Fibroblast of lung (primary cell): ENCODE measurements at regions not wholly inside any gene's neighbourhood (a gene's known extent, or its start where the extent isn't known, plus 50 kb on each side); places are given as distances from the start of the nearest gene placed in this dataset.
A peak's percentile ranks its signal among the peaks of the same experiment; 100 is the strongest.

ENCODE experiments used
- DNase-seq, 2 donors: peaks; one replicate each; pipeline versions ENCODE4 v3.0.0 to v3.0.0-alpha.2; 2010; ENCODE audit warnings: low read depth in 2 of 2
- H2AFZ ChIP-seq: 2 replicates; pipeline ENCODE4 v1.5.1; 2012; ENCODE audit warnings: low read length, control low read depth, inconsistent platforms
- H3K27ac ChIP-seq: 2 replicates; pipeline ENCODE4 v1.5.1; 2011; ENCODE audit warnings: low read length, control low read depth; ENCODE audit not compliant: insufficient read depth
- H3K27me3 ChIP-seq: 2 replicates; pipeline ENCODE4 v1.5.1; 2011; ENCODE audit warnings: mild to moderate bottlenecking, low read length; ENCODE audit not compliant: control insufficient read depth, insufficient read depth
- H3K36me3 ChIP-seq: 2 replicates; pipeline ENCODE4 v1.5.1; 2011; ENCODE audit warnings: low read length; ENCODE audit not compliant: control insufficient read depth, insufficient read depth
- H3K4me1 ChIP-seq: 2 replicates; pipeline ENCODE4 v1.5.1; 2011; ENCODE audit warnings: low read length; ENCODE audit not compliant: control insufficient read depth, insufficient read depth; ENCODE audit errors: extremely low read depth
- H3K4me2 ChIP-seq: 2 replicates; pipeline ENCODE4 v1.5.1; 2011; ENCODE audit warnings: low read length, control low read depth; ENCODE audit not compliant: insufficient read depth; ENCODE audit errors: extremely low read depth
- H3K4me3 ChIP-seq, 4 experiments: fragments of 200-600 bp in 1 of 4; sonication (generic) in 1 of 4; replicated peaks in 1 of 4; 2 replicates each; pipeline ENCODE4 v1.5.1; 2011 to 2016; ENCODE audit warnings: low read length in 4 of 4, low read depth in 3 of 4, mild to moderate bottlenecking in 3 of 4, control low read depth in 2 of 4, inconsistent platforms in 1 of 4, mixed read lengths in 1 of 4; ENCODE audit not compliant: insufficient read depth in 1 of 4; ENCODE audit errors: control extremely low read depth in 1 of 4
- H3K79me2 ChIP-seq: 2 replicates; pipeline ENCODE4 v1.5.1; 2012; ENCODE audit warnings: mild to moderate bottlenecking, low read length, inconsistent platforms; ENCODE audit not compliant: control insufficient read depth, insufficient read depth
- H3K9ac ChIP-seq: 2 replicates; pipeline ENCODE4 v1.5.1; 2011; ENCODE audit warnings: mild to moderate bottlenecking, low read length, control low read depth; ENCODE audit not compliant: insufficient read depth
- H3K9me3 ChIP-seq: 2 replicates; pipeline ENCODE4 v1.5.1; 2012; ENCODE audit warnings: low read depth, low read length; ENCODE audit not compliant: control insufficient read depth, insufficient read depth
- H4K20me1 ChIP-seq: 2 replicates; pipeline ENCODE4 v1.5.1; 2011; ENCODE audit warnings: low read length; ENCODE audit not compliant: control insufficient read depth, insufficient read depth; ENCODE audit errors: extremely low read depth
- EZH2 ChIP-seq: IDR thresholded peaks from 2 replicates; pipeline ENCODE4 v1.5.1; 2012; ENCODE audit warnings: low read length, control low read depth, mild to moderate bottlenecking; ENCODE audit errors: missing control alignments
- TF ChIP-seq, protein P1 (sequence below), 2 donors: IDR thresholded peaks in 1 of 2; conservative IDR thresholded peaks in 1 of 2; 1 replicate in 1 of 2; 2 replicates in 1 of 2; pipeline ENCODE4 v1.5.1; 2011 to 2012; ENCODE audit warnings: low read length in 2 of 2, control low read depth in 1 of 2, inconsistent platforms in 1 of 2, low read depth in 1 of 2, mild to moderate bottlenecking in 1 of 2

DNA sequence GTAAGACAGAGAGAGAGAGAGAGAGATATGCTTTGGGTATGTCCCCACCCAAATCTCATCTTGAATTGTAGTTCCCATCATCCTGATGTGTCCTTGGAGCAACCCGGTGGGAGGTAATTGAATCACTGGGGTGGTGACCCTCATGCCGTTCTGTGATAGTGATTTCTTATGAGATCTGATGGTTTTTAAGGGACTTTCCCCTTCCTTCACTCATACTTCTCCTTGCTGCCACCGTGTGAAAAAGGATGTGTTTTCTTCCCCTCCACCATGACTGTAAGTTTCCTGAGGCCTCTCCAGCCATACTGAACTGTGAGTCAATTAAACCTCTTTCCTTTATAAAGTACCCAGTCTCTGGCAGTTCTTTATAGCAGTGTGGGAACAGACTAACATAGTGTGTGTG is 60.3 kb downstream of the EOMES start:
- Histone ChIP-seq H3K4me3 (no peak overlapping the region), H3K9me3 (no peaks in the 10 kb centered on the region), H3K4me1 (peaks cover 2% of the 10 kb centered on the region), H3K36me3 (no peaks in the 10 kb centered on the region), H4K20me1 (no peaks in the 10 kb centered on the region), H3K4me2 (no peak overlapping the region), H3K9ac (no peak overlapping the region), H3K79me2 (no peaks in the 10 kb centered on the region), H2AFZ (no peak overlapping the region), H3K27me3 (no peaks in the 10 kb centered on the region), H3K27ac (no peak overlapping the region)
- TF ChIP-seq, protein P1, sequence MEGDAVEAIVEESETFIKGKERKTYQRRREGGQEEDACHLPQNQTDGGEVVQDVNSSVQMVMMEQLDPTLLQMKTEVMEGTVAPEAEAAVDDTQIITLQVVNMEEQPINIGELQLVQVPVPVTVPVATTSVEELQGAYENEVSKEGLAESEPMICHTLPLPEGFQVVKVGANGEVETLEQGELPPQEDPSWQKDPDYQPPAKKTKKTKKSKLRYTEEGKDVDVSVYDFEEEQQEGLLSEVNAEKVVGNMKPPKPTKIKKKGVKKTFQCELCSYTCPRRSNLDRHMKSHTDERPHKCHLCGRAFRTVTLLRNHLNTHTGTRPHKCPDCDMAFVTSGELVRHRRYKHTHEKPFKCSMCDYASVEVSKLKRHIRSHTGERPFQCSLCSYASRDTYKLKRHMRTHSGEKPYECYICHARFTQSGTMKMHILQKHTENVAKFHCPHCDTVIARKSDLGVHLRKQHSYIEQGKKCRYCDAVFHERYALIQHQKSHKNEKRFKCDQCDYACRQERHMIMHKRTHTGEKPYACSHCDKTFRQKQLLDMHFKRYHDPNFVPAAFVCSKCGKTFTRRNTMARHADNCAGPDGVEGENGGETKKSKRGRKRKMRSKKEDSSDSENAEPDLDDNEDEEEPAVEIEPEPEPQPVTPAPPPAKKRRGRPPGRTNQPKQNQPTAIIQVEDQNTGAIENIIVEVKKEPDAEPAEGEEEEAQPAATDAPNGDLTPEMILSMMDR (conservative IDR thresholded peaks at IDR 0.05 in 1 of 2, IDR thresholded peaks at IDR 0.05 in 1 of 2; ENCODE audit: low read depth in 1 of 2, low read length in 2 of 2), result no peak
- TF ChIP-seq EZH2, result no peak
- DNase-seq, result no peak

DNA sequence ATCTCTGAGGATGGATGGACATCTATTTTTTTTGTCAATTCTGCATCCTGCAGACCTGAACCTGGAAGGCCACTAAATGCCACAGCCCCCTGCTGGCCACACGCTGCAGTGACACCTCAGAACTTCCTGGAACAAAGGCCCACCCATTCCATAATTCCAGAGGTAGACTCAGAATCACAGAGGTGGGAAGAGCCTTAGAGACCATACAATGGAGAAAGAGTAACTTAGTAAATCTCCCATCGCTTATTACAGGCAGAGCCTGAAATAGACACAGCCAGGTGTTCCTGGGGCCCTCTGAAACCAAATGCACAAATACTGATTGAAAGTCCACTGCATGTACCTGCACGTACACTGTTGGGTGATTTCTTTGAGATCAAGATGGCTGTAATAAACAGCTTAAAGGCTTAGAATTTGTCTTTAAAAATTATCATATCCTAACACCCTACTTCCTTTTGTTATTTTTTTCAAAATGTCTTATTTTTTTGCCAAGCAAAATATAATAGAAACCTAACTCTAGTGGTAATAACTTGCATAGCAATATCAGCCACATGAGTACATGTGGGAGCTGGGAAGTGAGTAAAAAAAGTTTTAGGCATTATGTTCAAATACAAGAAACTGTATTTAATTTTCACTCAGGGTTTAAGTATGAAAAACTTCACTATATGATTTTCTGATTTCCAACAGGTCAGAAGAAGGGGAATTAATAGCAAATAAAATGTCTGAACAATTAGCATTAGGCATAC is 62.7 kb downstream of the EOMES start:
- DNase-seq, result peak; percentile 34 to 58
- H3K9me3 ChIP-seq, result no peaks in the 10 kb centered on the region
- H3K27ac ChIP-seq, result no peak overlapping the region
- no peak overlapping the region for H3K4me3 ChIP-seq
- no peak overlapping the region for H2AFZ ChIP-seq
- H3K4me1 ChIP-seq, result no peaks in the 10 kb centered on the region
- no peaks in the 10 kb centered on the region for H3K36me3 ChIP-seq
- H4K20me1 ChIP-seq, result no peaks in the 10 kb centered on the region
- H3K79me2 ChIP-seq, result no peaks in the 10 kb centered on the region
- TF ChIP-seq EZH2, result no peak
- TF ChIP-seq, protein P1 (conservative IDR thresholded peaks at IDR 0.05 in 1 of 2, IDR thresholded peaks at IDR 0.05 in 1 of 2; ENCODE audit: low read depth in 1 of 2, low read length in 2 of 2), result peak; percentile 71 to 88
- no peaks in the 10 kb centered on the region for H3K27me3 ChIP-seq
- H3K9ac ChIP-seq, result no peak overlapping the region
- no peak overlapping the region for H3K4me2 ChIP-seq

DNA sequence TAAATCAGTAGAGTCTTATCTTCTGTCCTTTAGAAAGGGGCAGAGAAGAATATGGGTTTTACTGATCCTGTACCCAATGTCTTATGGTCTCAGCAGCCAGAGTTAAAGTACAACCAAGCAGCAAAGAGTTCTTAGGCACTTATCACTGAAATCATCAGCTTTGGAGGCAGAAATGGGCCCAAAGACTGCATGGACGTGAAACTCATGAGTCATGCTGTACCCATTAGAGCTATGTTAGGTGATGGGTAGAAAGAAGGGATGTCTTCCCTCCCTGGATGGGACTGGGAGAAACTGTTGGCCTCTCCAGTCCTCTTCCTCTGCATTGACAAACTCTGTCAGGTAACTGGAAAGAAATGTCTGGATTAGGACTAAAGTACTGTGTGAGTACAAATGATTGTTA is 63.4 kb downstream of the EOMES start:
- Histone ChIP-seq H3K4me1 (no peaks in the 10 kb centered on the region), H3K36me3 (no peaks in the 10 kb centered on the region), H3K9me3 (no peaks in the 10 kb centered on the region), H3K27ac (no peak overlapping the region), H3K27me3 (no peaks in the 10 kb centered on the region), H2AFZ (no peak overlapping the region), H4K20me1 (no peaks in the 10 kb centered on the region), H3K4me2 (no peak overlapping the region), H3K9ac (no peak overlapping the region), H3K79me2 (no peaks in the 10 kb centered on the region), H3K4me3 (no peak overlapping the region)
- TF ChIP-seq, protein P1 (conservative IDR thresholded peaks at IDR 0.05 in 1 of 2, IDR thresholded peaks at IDR 0.05 in 1 of 2; ENCODE audit: low read depth in 1 of 2, low read length in 2 of 2), result no peak
- no peak for TF ChIP-seq EZH2
- DNase-seq, result no peak
